Fibroblast of villous mesenchyme (primary cell): ENCODE measurements at regions not wholly inside any gene's neighbourhood (a gene's known extent, or its start where the extent isn't known, plus 50 kb on each side); places are given as distances from the start of the nearest gene placed in this dataset.

Source experiments
- DNase-seq: peaks from one replicate; pipeline ENCODE4 v3.0.0-alpha.2; 2010; ENCODE audit warnings: low read depth
- H3K4me3 ChIP-seq: 2 replicates; pipeline ENCODE4 v1.5.1; 2011; ENCODE audit warnings: low read depth, mild to moderate bottlenecking, low read length
- TF ChIP-seq, protein P1 (sequence below): IDR thresholded peaks from 2 replicates; pipeline ENCODE4 v1.5.1; 2012; ENCODE audit warnings: low read depth, mild to moderate bottlenecking, low read length; ENCODE audit not compliant: insufficient read depth

DNA sequence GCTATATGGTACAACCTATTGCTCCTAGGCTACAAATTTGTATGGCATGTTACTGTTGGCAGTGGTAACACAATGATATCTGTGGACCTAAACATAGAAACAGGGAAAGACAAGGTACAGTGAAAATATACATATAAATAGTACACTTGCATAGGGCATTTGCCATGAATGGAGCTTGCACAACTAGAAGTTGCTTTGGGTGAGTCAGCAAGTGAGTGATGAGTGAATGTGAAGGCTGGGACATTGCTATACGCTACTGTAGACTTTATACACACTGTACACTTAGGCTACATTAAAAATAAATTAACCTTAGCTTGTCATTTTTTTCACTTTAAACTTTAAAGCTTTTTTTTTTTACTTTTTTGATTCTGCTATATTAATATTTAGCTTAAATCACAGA is 500.0 kb upstream of the SETBP1 start:
- no peak for DNase-seq
- TF ChIP-seq, protein P1, sequence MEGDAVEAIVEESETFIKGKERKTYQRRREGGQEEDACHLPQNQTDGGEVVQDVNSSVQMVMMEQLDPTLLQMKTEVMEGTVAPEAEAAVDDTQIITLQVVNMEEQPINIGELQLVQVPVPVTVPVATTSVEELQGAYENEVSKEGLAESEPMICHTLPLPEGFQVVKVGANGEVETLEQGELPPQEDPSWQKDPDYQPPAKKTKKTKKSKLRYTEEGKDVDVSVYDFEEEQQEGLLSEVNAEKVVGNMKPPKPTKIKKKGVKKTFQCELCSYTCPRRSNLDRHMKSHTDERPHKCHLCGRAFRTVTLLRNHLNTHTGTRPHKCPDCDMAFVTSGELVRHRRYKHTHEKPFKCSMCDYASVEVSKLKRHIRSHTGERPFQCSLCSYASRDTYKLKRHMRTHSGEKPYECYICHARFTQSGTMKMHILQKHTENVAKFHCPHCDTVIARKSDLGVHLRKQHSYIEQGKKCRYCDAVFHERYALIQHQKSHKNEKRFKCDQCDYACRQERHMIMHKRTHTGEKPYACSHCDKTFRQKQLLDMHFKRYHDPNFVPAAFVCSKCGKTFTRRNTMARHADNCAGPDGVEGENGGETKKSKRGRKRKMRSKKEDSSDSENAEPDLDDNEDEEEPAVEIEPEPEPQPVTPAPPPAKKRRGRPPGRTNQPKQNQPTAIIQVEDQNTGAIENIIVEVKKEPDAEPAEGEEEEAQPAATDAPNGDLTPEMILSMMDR = no peak
- no peak overlapping the region for H3K4me3 ChIP-seq

DNA sequence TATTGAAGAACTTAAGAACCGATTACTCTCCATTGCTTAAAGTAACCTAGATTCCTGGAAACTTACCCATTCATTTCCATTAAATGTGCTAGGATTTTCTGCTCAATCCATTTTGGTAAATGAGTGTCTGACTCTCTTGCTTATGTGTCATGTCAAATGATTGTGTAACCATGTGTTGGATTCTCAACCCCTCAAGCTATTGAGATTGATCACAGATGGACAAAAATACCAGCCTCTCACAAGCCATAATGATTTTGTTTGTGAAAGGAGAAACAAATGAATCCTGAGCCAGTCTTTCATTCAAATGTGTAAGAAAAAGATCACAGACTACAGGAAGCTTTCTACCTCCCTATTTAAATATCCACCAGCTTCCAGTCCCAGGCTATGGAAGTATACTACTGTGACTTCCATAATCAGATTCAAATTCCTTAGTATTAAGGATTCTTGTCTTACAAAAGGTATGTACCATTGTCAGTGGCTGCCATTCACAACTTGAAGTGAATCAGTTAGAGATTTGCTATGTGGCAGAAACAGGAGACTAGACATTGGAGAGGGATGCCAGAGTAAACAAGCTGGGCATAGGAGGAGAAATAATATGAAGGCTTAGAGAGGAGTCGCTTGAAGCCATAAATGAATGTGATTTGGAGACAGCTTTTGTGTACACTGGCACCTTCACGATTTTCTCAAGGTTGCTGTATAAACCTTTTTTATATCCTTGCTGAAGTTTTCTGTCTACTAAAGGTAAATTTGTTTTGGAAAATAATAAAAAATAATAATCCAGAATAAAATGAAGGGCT is 498.5 kb upstream of the SETBP1 start:
- DNase-seq = no peak
- H3K4me3 ChIP-seq = no peak overlapping the region
- TF ChIP-seq, protein P1 = no peak

DNA sequence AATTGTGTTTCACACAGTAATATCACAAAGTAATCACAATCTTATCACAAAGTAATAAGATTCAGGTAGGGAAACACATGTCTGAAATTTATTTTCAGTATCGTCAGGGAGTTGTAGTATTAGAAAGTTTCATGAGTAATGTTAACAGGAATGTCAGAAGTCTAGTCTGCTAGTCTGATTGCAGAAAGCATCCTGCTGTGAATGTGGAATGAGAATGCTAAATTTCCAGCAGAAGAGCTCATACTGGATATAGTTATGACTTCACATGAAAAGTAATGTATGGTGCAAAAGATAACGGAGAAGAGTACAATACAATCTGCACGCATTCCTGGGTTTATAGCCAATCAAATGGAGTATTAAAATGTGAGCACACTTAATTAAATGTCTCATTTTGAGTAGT is 494.7 kb upstream of the SETBP1 start:
- DNase-seq = no peak
- TF ChIP-seq, protein P1 = no peak
- H3K4me3 ChIP-seq = no peak overlapping the region

DNA sequence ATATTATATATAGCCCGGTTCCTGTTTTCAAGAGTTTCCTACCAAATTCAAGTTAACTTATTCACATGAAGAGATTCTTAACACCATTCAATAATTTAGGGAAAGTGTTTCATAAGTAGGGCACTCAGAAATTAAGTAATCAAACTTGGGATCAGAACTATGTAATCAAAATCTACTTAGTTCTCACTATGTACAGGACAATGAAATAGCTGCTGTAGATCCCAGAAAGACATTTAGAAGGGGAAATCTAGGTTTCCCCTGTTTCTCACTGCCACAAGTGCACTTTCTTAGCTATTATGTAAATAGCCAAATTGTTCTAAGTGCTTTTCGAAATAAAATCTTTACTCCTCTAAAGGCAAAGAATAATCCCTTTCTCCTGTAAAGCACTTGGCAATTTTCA is 493.6 kb upstream of the SETBP1 start:
- no peak for DNase-seq
- H3K4me3 ChIP-seq = no peak overlapping the region
- TF ChIP-seq, protein P1 = no peak

DNA sequence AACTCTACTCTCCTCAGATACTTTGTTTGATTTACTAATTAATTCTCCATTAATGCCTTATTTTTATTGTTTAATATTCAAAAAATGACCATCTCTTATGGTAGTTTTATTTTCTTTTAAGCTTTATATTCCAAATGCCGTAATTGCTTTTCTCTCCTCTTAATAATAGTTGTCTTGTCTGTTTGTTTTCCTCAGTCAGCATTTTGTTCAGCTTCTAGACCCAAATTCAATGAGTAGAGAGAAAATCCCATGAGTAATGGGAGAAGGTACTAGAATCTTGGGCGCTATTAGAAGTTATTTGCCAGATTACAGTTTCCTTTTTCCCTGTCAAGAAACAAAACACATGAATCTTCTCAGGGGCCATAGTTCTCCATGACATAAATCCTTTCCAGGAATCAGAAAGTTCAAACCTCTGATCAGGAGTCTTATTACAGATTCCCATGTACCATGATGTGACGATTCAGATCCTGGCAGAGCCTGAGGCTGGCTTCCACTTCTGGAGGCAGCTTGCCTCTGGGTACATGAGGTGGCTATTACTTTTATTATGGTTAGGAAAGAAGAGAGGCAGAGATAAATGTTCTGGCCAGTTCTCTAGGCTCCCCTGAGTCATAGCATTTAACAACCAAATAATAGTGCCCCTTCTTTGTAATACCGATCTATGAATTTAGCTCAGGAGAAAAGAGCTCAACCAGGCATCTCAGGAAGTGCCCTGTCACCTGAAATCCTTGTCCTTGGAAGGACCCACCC is 485.1 kb upstream of the SETBP1 start:
- TF ChIP-seq, protein P1 = no peak
- DNase-seq = no peak
- no peak overlapping the region for H3K4me3 ChIP-seq

DNA sequence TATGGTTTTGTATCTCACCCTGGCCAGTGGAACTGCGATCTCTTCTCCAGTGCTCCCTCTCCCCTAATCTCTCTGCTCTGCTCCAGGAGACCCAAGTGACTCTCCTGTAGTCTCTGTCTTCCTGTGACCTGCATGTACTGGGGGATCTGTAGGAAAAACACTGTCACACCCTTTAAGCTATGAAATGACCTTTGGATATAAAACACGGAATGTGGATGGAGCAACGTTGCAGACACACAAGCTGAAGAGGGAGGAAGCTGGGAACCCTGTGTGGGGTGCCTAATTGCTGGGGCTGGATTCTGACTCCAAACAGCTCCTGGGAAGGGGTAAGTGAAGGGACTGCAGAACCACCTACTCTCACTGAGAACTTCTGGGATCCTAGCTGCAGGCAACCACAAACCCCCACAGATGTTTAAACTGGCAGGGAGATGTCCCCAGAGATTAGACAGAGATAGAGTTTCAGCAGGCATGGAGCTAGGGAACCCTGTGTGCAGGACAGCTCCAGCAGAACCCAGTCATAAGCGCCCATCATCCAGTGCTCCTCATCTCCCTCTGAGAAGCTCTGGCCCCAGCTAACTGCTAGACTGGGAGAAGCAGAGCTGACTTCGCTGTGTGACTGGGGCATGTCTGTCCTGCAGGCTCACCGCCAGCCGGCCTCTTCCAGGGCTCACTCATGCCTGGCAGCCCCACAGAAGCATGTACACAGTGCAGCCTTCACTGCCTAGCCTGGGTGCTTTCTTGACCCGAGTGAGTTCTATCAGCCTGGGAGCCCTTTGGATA is 482.7 kb upstream of the SETBP1 start:
- TF ChIP-seq, protein P1 = no peak
- H3K4me3 ChIP-seq = no peak overlapping the region
- no peak for DNase-seq
